Astrocyte (in vitro differentiated cells and primary cell): ENCODE measurements at regions not wholly inside any gene's neighbourhood (a gene's known extent, or its start where the extent isn't known, plus 50 kb on each side); places are given as distances from the start of the nearest gene placed in this dataset.

Source experiments
- DNase-seq: peaks from one replicate; pipeline ENCODE4 v3.0.0-alpha.2; 2010; ENCODE audit warnings: low read depth
- FAIRE-seq: peaks from 2 replicates; lab custom pipeline; 2011; peaks lifted over from hg19 to GRCh38; lab: Jason Lieb, UNC
- H2AFZ ChIP-seq: 2 replicates; pipeline ENCODE4 v1.6.0; 2012; ENCODE audit warnings: low read depth, low read length, inconsistent platforms
- H3K27ac ChIP-seq: 2 replicates; pipeline ENCODE4 v1.5.1; 2011; ENCODE audit warnings: low read depth, low read length, inconsistent platforms
- H3K27me3 ChIP-seq: 2 replicates; pipeline ENCODE4 v1.6.0; 2011; ENCODE audit warnings: low read length, inconsistent platforms; ENCODE audit not compliant: insufficient read depth
- H3K36me3 ChIP-seq: 2 replicates; pipeline ENCODE4 v1.5.1; 2011; ENCODE audit warnings: low read length, inconsistent platforms; ENCODE audit not compliant: insufficient read depth
- H3K4me1 ChIP-seq: 2 replicates; pipeline ENCODE4 v1.5.1; 2011; ENCODE audit warnings: low read length, inconsistent platforms; ENCODE audit not compliant: insufficient read depth
- H3K4me2 ChIP-seq: 2 replicates; pipeline ENCODE4 v1.6.0; 2012; ENCODE audit warnings: low read length, inconsistent platforms
- H3K4me3 ChIP-seq: 2 replicates; pipeline ENCODE4 v1.5.1; 2011; ENCODE audit warnings: low read depth, mild to moderate bottlenecking, low read length, inconsistent platforms; ENCODE audit not compliant: insufficient read depth
- H3K79me2 ChIP-seq: 2 replicates; pipeline ENCODE4 v1.6.0; 2012; ENCODE audit warnings: mild to moderate bottlenecking, low read length, inconsistent platforms; ENCODE audit not compliant: insufficient read depth
- H3K9ac ChIP-seq: 2 replicates; pipeline ENCODE4 v1.6.0; 2012; ENCODE audit warnings: mild to moderate bottlenecking, low read length, inconsistent platforms
- H3K9me3 ChIP-seq: 2 replicates; pipeline ENCODE4 v1.5.1; 2012; ENCODE audit warnings: low read depth, mild to moderate bottlenecking, low read length, inconsistent platforms; ENCODE audit not compliant: insufficient read depth
- H4K20me1 ChIP-seq: 2 replicates; pipeline ENCODE4 v1.6.0; 2012; ENCODE audit warnings: low read length, inconsistent platforms; ENCODE audit not compliant: insufficient read depth
- H3K27ac Mint-ChIP-seq: one replicate; pipeline ENCODE4 v1.8.0; 2021; ENCODE audit warnings: mild to moderate bottlenecking, mixed read lengths; ENCODE audit not compliant: unreplicated experiment
- H3K27me3 Mint-ChIP-seq: one replicate; pipeline ENCODE4 v1.8.0; 2021; ENCODE audit warnings: low read depth, mixed read lengths; ENCODE audit not compliant: unreplicated experiment
- H3K36me3 Mint-ChIP-seq: one replicate; pipeline ENCODE4 v1.8.0; 2021; ENCODE audit warnings: low read depth, mixed read lengths; ENCODE audit not compliant: unreplicated experiment
- H3K4me1 Mint-ChIP-seq: one replicate; pipeline ENCODE4 v1.8.0; 2021; ENCODE audit warnings: low read depth, mixed read lengths; ENCODE audit not compliant: unreplicated experiment
- H3K4me3 Mint-ChIP-seq: one replicate; pipeline ENCODE4 v1.8.0; 2021; ENCODE audit warnings: mild to moderate bottlenecking, moderate library complexity, mixed read lengths; ENCODE audit not compliant: unreplicated experiment
- H3K9me3 Mint-ChIP-seq: one replicate; pipeline ENCODE4 v1.8.0; 2021; ENCODE audit warnings: mild to moderate bottlenecking, mixed read lengths; ENCODE audit not compliant: unreplicated experiment
- CTCF ChIP-seq: IDR thresholded peaks from 2 replicates; pipeline ENCODE4 v1.5.1; 2011; ENCODE audit warnings: low read depth, mild to moderate bottlenecking, inconsistent platforms, low read length, moderate library complexity; ENCODE audit not compliant: insufficient read depth
- EZH2 ChIP-seq: IDR thresholded peaks from 2 replicates; pipeline ENCODE4 v1.6.1; 2012; ENCODE audit warnings: mild to moderate bottlenecking, low read length, inconsistent platforms; ENCODE audit not compliant: insufficient read depth

GRCh38 chr7:53800746-53801145, 741.4 kb upstream of the VSTM2A start:
- no peak for FAIRE-seq
- peaks cover 4% of the 10 kb centered on the region for H3K9me3 ChIP-seq
- no peak for DNase-seq
- no peaks in the 10 kb centered on the region for H3K79me2 ChIP-seq
- no peaks in the 10 kb centered on the region for H3K36me3 Mint-ChIP-seq
- no peak overlapping the region for H3K4me3 Mint-ChIP-seq
- no peaks in the 10 kb centered on the region for H3K27me3 ChIP-seq
- no peaks in the 10 kb centered on the region for H3K36me3 ChIP-seq
- H3K27me3 Mint-ChIP-seq: peaks cover 1% of the 10 kb centered on the region
- H2AFZ ChIP-seq: no peak overlapping the region
- no peak overlapping the region for H3K9ac ChIP-seq
- H3K4me1 ChIP-seq: no peaks in the 10 kb centered on the region
- no peak overlapping the region for H3K27ac Mint-ChIP-seq
- no peaks in the 10 kb centered on the region for H3K9me3 Mint-ChIP-seq
- no peak overlapping the region for H3K4me3 ChIP-seq
- H3K4me1 Mint-ChIP-seq: no peaks in the 10 kb centered on the region
- no peak for TF ChIP-seq CTCF
- TF ChIP-seq EZH2: no peak
- no peak overlapping the region for H3K27ac ChIP-seq
- no peak overlapping the region for H3K4me2 ChIP-seq
- H4K20me1 ChIP-seq: no peaks in the 10 kb centered on the region

GRCh38 chr7:53806119-53806518, 736.1 kb upstream of the VSTM2A start:
- TF ChIP-seq EZH2 (no peak), CTCF (no peak)
- H3K79me2 ChIP-seq: no peaks in the 10 kb centered on the region
- DNase-seq (no peak), FAIRE-seq (no peak)
- H3K4me1 Mint-ChIP-seq: no peaks in the 10 kb centered on the region
- H3K4me3 ChIP-seq: no peak overlapping the region
- no peak overlapping the region for H2AFZ ChIP-seq
- H4K20me1 ChIP-seq: no peaks in the 10 kb centered on the region
- H3K4me1 ChIP-seq: no peaks in the 10 kb centered on the region
- H3K27ac ChIP-seq: no peak overlapping the region
- no peaks in the 10 kb centered on the region for H3K9me3 Mint-ChIP-seq
- no peak overlapping the region for H3K9ac ChIP-seq
- no peaks in the 10 kb centered on the region for H3K27me3 ChIP-seq
- H3K27ac Mint-ChIP-seq: no peak overlapping the region
- no peak overlapping the region for H3K4me3 Mint-ChIP-seq
- H3K9me3 ChIP-seq: no peaks in the 10 kb centered on the region
- H3K27me3 Mint-ChIP-seq: no peaks in the 10 kb centered on the region
- no peaks in the 10 kb centered on the region for H3K36me3 ChIP-seq
- H3K4me2 ChIP-seq: no peak overlapping the region
- no peaks in the 10 kb centered on the region for H3K36me3 Mint-ChIP-seq

GRCh38 chr7:53811555-53812079, 730.6 kb upstream of the VSTM2A start:
- no peaks in the 10 kb centered on the region for H4K20me1 ChIP-seq
- peaks cover 2% of the 10 kb centered on the region for H3K9me3 ChIP-seq
- no peaks in the 10 kb centered on the region for H3K4me1 ChIP-seq
- H3K27ac ChIP-seq: no peak overlapping the region
- no peak overlapping the region for H2AFZ ChIP-seq
- no peaks in the 10 kb centered on the region for H3K27me3 Mint-ChIP-seq
- DNase-seq: no peak
- H3K4me3 Mint-ChIP-seq: no peak overlapping the region
- no peaks in the 10 kb centered on the region for H3K27me3 ChIP-seq
- no peak for TF ChIP-seq CTCF
- no peak for TF ChIP-seq EZH2
- no peak overlapping the region for H3K4me3 ChIP-seq
- no peak overlapping the region for H3K4me2 ChIP-seq
- FAIRE-seq: no peak
- no peaks in the 10 kb centered on the region for H3K36me3 Mint-ChIP-seq
- no peak overlapping the region for H3K9ac ChIP-seq
- no peaks in the 10 kb centered on the region for H3K4me1 Mint-ChIP-seq
- no peaks in the 10 kb centered on the region for H3K9me3 Mint-ChIP-seq
- no peak overlapping the region for H3K27ac Mint-ChIP-seq
- H3K79me2 ChIP-seq: no peaks in the 10 kb centered on the region
- H3K36me3 ChIP-seq: no peaks in the 10 kb centered on the region
